GM12891 (cell line): ENCODE measurements at regions not wholly inside any gene's neighbourhood (a gene's known extent, or its start where the extent isn't known, plus 50 kb on each side); places are given as distances from the start of the nearest gene placed in this dataset.

Source experiments
- DNase-seq: peaks from one replicate; pipeline ENCODE4 v3.0.0; 2011; ENCODE audit warnings: low spot score; ENCODE audit not compliant: insufficient read length
- FAIRE-seq: peaks from 2 replicates; lab custom pipeline; 2011; peaks lifted over from hg19 to GRCh38; lab: Jason Lieb, UNC
- PAX5 ChIP-seq: IDR thresholded peaks from 2 replicates; pipeline ENCODE4 v1.6.1; 2011; ENCODE audit warnings: low read length, moderate library complexity, mild to moderate bottlenecking; ENCODE audit not compliant: insufficient read depth, severe bottlenecking
- POLR2A ChIP-seq: IDR thresholded peaks from 2 replicates; pipeline ENCODE4 v1.6.1; 2011; ENCODE audit warnings: low read depth, low read length, control low read depth
- POLR2AphosphoS5 ChIP-seq: IDR thresholded peaks from 2 replicates; pipeline ENCODE4 v1.6.1; 2011; ENCODE audit warnings: low read depth, low read length, control low read depth
- POU2F2 ChIP-seq: IDR thresholded peaks from 2 replicates; pipeline ENCODE4 v1.6.1; 2011; ENCODE audit warnings: low read depth, mild to moderate bottlenecking, control low read depth, low read length, moderate library complexity
- SPI1 ChIP-seq: IDR thresholded peaks from 2 replicates; pipeline ENCODE4 v1.6.1; 2011; ENCODE audit warnings: low read depth, low read length, control low read depth
- TAF1 ChIP-seq: IDR thresholded peaks from 2 replicates; pipeline ENCODE4 v1.6.1; 2011; ENCODE audit warnings: low read depth, low read length, control low read depth

- no peak for TF ChIP-seq POLR2A
- TF ChIP-seq PAX5: no peak
- no peak for TF ChIP-seq TAF1
- TF ChIP-seq SPI1: no peak
- TF ChIP-seq POLR2AphosphoS5: no peak
- no peak for TF ChIP-seq POU2F2
- FAIRE-seq (no peak), DNase-seq (no peak)
These were observed 668.9 kb upstream of the CITED2 start for GRCh38 chr6:140043357-140043756.

DNA sequence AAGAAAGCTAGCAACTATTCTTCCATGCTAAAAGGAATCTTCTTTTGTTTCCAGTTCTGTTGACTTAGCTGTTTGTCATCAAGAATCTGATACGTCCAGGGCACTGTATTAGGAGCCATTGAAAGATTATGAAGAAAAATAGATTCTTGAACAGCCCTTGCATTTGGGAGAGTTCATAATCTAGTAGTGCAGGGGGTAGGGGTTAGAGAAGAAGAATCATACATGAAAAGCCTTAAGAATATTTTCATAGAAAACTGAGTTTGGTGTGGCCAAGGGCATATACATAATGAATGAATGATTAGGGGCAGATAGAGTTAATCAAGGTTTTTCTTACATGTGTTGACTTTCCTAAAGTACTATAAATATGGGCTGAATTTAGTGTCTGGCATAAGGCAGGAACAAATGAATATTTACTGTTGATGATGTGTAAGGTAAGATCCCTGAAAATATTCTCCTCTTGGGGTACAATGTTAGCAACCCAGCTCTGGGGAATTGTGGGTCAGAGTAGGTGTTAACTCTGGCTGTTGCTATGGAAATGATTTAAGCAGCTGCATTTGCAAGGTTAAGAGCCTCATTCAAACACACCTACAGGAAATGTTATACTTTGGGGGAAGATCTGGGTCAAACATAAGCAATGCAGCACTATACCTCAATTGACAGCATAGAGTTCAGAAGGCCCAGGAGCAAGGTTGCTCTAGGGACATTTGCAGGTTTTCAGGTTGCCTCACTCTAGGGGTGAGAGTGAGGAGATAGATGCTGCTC is 667.3 kb upstream of the CITED2 start:
- no peak for FAIRE-seq

DNA sequence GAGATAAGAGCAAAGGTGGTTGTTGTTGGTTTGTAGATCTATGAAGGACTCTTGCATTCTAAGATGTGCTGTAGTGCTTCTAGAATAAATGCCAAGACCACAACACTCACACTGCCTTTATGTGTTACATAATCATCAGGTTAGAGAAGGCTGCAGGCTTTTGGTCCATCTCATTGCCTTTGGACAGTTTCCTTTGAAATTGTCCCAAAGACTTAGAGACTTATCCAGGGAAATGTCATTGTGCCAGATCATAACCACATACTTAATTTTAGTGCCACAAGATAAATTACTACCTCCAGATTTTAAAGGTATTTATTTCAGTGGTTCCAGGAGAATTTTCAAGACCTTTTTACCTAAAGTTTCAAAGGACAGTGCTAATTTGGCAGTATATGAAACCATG is 666.6 kb upstream of the CITED2 start:
- FAIRE-seq (no peak), DNase-seq (no peak)
- TF ChIP-seq POLR2AphosphoS5: no peak
- TF ChIP-seq TAF1: no peak
- no peak for TF ChIP-seq POU2F2
- TF ChIP-seq SPI1: no peak
- TF ChIP-seq PAX5: no peak
- TF ChIP-seq POLR2A: no peak

More for the DNA sequence above, 667.3 kb upstream of the CITED2 start:
- TF ChIP-seq TAF1 (no peak), SPI1 (no peak), POU2F2 (no peak), POLR2AphosphoS5 (no peak), POLR2A (no peak), PAX5 (no peak)
- DNase-seq: no peak

- no peak for FAIRE-seq
- no peak for DNase-seq
- TF ChIP-seq TAF1 (no peak), SPI1 (no peak), POU2F2 (no peak), PAX5 (no peak), POLR2A (no peak), POLR2AphosphoS5 (no peak)
These were observed 665.9 kb upstream of the CITED2 start for GRCh38 chr6:140040396-140040795.

- FAIRE-seq (no peak), DNase-seq (no peak)
- TF ChIP-seq POLR2AphosphoS5: no peak
These were observed 664.9 kb upstream of the CITED2 start for GRCh38 chr6:140039364-140039763.

DNA sequence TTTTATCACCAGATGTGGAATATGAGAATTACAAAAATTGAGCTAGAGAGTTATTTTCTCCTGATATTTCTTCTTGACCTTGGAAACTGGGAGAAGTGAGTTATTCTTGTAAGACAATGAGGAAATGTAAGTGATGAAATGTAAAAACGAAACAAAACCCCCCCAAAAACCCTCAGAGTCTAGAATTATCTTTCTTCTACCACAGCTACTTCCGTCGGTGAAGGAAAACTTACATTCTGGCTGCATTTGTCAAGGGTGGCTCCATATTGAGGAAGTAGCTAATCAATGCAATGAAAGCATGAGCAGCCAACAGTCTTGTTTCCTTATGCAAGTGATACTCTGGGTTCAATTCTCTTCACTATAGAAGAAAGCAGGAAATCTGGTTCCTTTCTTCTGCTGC is 661.7 kb upstream of the CITED2 start:
- TF ChIP-seq TAF1: no peak
- no peak for TF ChIP-seq POLR2A
- TF ChIP-seq POLR2AphosphoS5: no peak
- TF ChIP-seq POU2F2: no peak
- no peak for TF ChIP-seq PAX5
- TF ChIP-seq SPI1: no peak
- DNase-seq (no peak), FAIRE-seq (no peak)

DNA sequence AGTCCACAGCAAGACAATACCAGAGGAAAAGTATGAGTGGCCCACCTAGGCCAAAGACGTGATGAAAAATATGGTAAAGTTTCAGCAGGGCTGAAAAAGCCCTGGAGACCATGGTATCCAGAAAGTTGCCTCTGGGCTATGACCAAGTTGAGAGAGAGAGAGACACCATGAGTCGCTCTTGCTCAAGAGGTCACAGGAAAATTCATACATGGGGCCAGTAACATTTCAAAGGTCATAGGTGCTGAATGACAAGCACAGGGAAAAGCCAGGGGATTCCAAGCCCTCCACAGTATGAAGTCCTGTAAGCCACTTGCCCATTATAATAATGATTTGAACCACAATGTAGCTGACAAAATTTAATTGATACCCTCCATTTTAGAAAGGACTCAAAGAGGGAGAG is 657.7 kb upstream of the CITED2 start:
- no peak for TF ChIP-seq SPI1
- no peak for TF ChIP-seq POLR2AphosphoS5
- no peak for TF ChIP-seq POLR2A
- TF ChIP-seq POU2F2: no peak
- TF ChIP-seq TAF1: no peak
- no peak for TF ChIP-seq PAX5
- DNase-seq: no peak
- no peak for FAIRE-seq

GRCh38 chr6:140029551-140029950 is 655.1 kb upstream of the CITED2 start:
- FAIRE-seq (no peak), DNase-seq (no peak)
- TF ChIP-seq POU2F2 (no peak), POLR2A (no peak), TAF1 (no peak), POLR2AphosphoS5 (no peak), SPI1 (no peak), PAX5 (no peak)

GRCh38 chr6:140027219-140027618 is 652.8 kb upstream of the CITED2 start:
- FAIRE-seq (no peak), DNase-seq (no peak)
- TF ChIP-seq POLR2A: no peak
- TF ChIP-seq SPI1: no peak
- no peak for TF ChIP-seq POU2F2
- TF ChIP-seq POLR2AphosphoS5: no peak

DNA sequence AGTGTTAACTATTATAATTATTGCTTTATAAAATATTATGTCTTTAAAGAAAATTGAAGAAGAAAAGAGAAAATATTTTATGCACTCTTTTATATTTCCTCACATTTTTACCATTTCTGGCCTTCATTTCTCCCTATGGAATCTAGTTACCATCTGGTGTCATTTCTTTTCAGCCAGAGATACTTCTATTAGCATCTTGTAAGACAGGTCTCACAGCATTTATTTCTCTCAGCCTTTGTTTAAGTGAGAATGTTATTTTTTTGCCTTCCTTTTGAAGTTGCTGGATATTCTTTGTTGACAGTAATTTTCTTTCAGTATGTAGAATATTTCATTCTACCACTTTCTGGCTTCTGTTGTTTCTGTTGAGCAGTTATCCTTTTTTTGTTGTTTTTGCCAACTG is 652.1 kb upstream of the CITED2 start:
- no peak for FAIRE-seq
- DNase-seq: no peak
- no peak for TF ChIP-seq SPI1
- TF ChIP-seq POLR2AphosphoS5: no peak
- no peak for TF ChIP-seq POU2F2
- no peak for TF ChIP-seq PAX5
- TF ChIP-seq POLR2A: no peak
- TF ChIP-seq TAF1: no peak
